SK-N-SH treated with all-trans-retinoic acid at 6 μM for 48 hours (cell line): ENCODE measurements at regions not wholly inside any gene's neighbourhood (a gene's known extent, or its start where the extent isn't known, plus 50 kb on each side); places are given as distances from the start of the nearest gene placed in this dataset.
A peak's percentile ranks its signal among the peaks of the same experiment; 100 is the strongest.

Source experiments
- ATAC-seq: fragments of 200-7000 bp; cut with Tn5 transposase; 3 replicates; pipeline ENCODE4 v1.9.1; 2020; ENCODE audit warnings: mild to moderate bottlenecking, moderate library complexity
- BACH2 ChIP-seq: fragments of 250-450 bp; sonication (Bioruptor Pico); IDR thresholded peaks from 2 replicates; pipeline ENCODE4 v1.9.0; 2021; ENCODE audit warnings: mild to moderate bottlenecking, borderline replicate concordance
- CSDC2 ChIP-seq: fragments of 250-450 bp; sonication (Bioruptor Pico); IDR thresholded peaks from 2 replicates; pipeline ENCODE4 v1.5.0; 2020; ENCODE audit warnings: mild to moderate bottlenecking, moderate library complexity
- ESRRG ChIP-seq: fragments of 250-450 bp; sonication (Bioruptor Pico); IDR thresholded peaks from 2 replicates; pipeline ENCODE4 v1.6.1; 2021; ENCODE audit warnings: mild to moderate bottlenecking
- GLIS3 ChIP-seq: fragments of 250-450 bp; sonication (Bioruptor Pico); IDR thresholded peaks from 2 replicates; pipeline ENCODE4 v1.5.0; 2020; ENCODE audit warnings: mild to moderate bottlenecking, moderate library complexity
- ISL1 ChIP-seq: fragments of 250-450 bp; sonication (Bioruptor Pico); IDR thresholded peaks from 2 replicates; pipeline ENCODE4 v2.1.2; 2022; ENCODE audit warnings: mild to moderate bottlenecking, moderate library complexity
- PPARA ChIP-seq: fragments of 250-450 bp; sonication (Bioruptor Pico); IDR thresholded peaks from 2 replicates; pipeline ENCODE4 v1.5.0; 2020; ENCODE audit warnings: mild to moderate bottlenecking, borderline replicate concordance
- RARB ChIP-seq: fragments of 250-450 bp; sonication (Bioruptor Pico); IDR thresholded peaks from 2 replicates; pipeline ENCODE4 v1.8.0; 2021; ENCODE audit warnings: mild to moderate bottlenecking, moderate library complexity
- SNAI2 ChIP-seq: fragments of 250-450 bp; sonication (Bioruptor Pico); IDR thresholded peaks from 2 replicates; pipeline ENCODE4 v1.5.0; 2020; ENCODE audit warnings: mild to moderate bottlenecking, moderate library complexity
- TCF4 ChIP-seq: fragments of 250-450 bp; sonication (Bioruptor Pico); IDR thresholded peaks from 2 replicates; pipeline ENCODE4 v1.8.0; 2021; ENCODE audit warnings: mild to moderate bottlenecking, moderate library complexity, borderline replicate concordance
- TOX ChIP-seq: fragments of 250-450 bp; sonication (Bioruptor Pico); IDR thresholded peaks from 2 replicates; pipeline ENCODE4 v1.8.0; 2021; ENCODE audit warnings: mild to moderate bottlenecking, moderate library complexity, borderline replicate concordance
- ZC3H10 ChIP-seq: fragments of 250-450 bp; sonication (Bioruptor Pico); IDR thresholded peaks from 2 replicates; pipeline ENCODE4 v1.5.1; 2021; ENCODE audit warnings: mild to moderate bottlenecking, moderate library complexity
- ZFP3 ChIP-seq: fragments of 250-450 bp; sonication (Bioruptor Pico); IDR thresholded peaks from 2 replicates; pipeline ENCODE4 v1.5.0; 2020; ENCODE audit warnings: mild to moderate bottlenecking, moderate library complexity
- ZNF565 ChIP-seq: fragments of 450-650 bp; formaldehyde crosslinking; conservative IDR thresholded peaks from 2 replicates; pipeline ENCODE4 v1.5.0; 2020; ENCODE audit warnings: low read depth, mild to moderate bottlenecking, moderate library complexity
- ZNF70 ChIP-seq: fragments of 450-650 bp; formaldehyde crosslinking; IDR thresholded peaks from 2 replicates; pipeline ENCODE4 v1.5.0; 2020; ENCODE audit warnings: mild to moderate bottlenecking, moderate library complexity
- TF ChIP-seq, protein P1 (sequence below): fragments of 250-450 bp; sonication (Bioruptor Pico); IDR thresholded peaks from 2 replicates; pipeline ENCODE4 v1.8.0; 2020; ENCODE audit warnings: mild to moderate bottlenecking, moderate library complexity, borderline replicate concordance
- TF ChIP-seq, protein P2 (sequence below): fragments of 250-450 bp; sonication (Bioruptor Pico); IDR thresholded peaks from 2 replicates; pipeline ENCODE4 v1.5.1; 2020; ENCODE audit warnings: low read depth, mild to moderate bottlenecking, moderate library complexity
- TF ChIP-seq, protein P3 (sequence below): fragments of 250-450 bp; sonication (Bioruptor Pico); IDR thresholded peaks from 2 replicates; pipeline ENCODE4 v1.5.0; 2020; ENCODE audit warnings: mild to moderate bottlenecking, moderate library complexity
- TF ChIP-seq, protein P4 (sequence below): fragments of 250-450 bp; sonication (Bioruptor Pico); IDR thresholded peaks from 2 replicates; pipeline ENCODE4 v1.5.1; 2021; ENCODE audit warnings: mild to moderate bottlenecking, moderate library complexity
- TF ChIP-seq, protein P5 (sequence below): fragments of 250-450 bp; sonication (Bioruptor Pico); IDR thresholded peaks from 2 replicates; pipeline ENCODE4 v1.8.0; 2021; ENCODE audit warnings: low read depth, mild to moderate bottlenecking, moderate library complexity, borderline replicate concordance

DNA sequence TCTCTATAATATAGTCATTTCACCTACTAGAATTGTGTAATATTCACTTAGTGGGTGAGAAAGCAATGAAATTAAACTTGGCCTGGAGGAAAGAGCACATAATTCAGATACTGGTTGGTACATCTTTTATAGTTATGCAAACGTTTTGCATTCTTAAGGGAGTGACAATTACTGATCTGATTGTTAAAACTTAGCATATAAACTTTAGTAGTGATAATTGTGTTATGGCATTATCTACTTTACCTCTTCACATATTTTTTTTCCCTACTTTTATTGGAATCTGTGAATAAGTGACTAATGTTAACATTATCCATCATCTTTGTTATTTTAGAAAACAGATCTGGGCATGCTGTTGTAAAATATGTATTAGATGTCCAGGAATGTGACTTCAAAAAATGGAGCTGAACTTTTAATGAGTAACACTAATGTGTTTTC lies 217.4 kb upstream of the GIMD1 start:
- ATAC-seq, result no peak
- no peak for TF ChIP-seq BACH2 (CRISPR knock-in tag)
- no peak for TF ChIP-seq TCF4 (CRISPR knock-in tag)
- no peak for TF ChIP-seq TOX (CRISPR knock-in tag)
- TF ChIP-seq ISL1 (CRISPR knock-in tag), result peak; percentile 91
- TF ChIP-seq ESRRG (CRISPR knock-in tag), result no peak
- no peak for TF ChIP-seq GLIS3 (CRISPR knock-in tag)
- no peak for TF ChIP-seq ZNF70 (CRISPR knock-in tag)
- TF ChIP-seq, all 23 proteins: peak for 1

DNA sequence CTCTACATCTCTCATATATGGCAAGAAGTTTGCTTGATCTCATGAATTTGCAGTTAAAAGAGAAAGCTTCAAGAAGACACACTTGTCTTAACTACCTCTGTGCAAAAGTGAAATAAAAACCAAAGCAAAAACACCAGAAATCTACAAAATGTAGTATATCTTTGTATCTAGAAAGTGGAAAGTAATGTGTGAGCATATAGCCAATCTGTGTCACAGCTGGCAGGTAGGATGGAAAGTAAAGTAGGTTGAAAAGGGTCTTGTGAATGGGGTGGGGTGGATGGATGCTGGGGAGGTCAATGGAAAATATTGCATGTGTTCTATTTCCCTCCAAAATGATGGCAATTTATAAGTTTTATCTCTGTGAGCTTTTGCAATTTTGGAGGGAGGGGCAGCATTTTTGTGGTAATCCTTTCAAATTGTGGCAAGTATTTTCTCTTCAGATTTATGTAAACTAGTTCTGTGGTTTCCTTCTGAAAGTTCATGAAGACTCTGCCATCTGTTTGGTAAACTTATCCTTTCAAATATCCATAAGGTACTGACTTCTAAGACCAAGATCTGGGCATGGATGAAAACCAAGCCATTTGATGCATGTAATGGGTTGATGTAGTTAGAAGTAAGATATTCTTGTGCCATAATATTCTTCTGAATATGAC lies 215.9 kb upstream of the GIMD1 start:
- ATAC-seq, result no peak

DNA sequence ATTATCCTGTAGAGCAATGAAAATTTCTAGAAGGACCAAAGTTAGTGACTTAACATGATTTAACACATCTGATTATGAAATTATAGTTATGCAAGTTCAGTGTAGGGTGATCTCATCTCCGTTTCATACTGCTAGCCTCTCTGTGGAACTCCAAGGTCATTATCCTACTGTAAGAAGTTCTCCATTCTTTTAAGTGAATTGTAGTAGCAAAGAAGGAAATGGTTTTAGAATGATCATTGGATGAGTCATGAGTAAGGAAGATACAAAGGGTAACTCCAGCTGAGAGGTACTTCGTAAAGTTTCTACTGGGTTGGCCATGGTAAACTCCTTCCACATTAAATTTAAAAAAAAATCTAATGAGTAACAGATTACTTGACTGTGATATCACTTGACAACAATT lies 215.0 kb upstream of the GIMD1 start:
- TF ChIP-seq ZFP3 (peak; percentile 35), GLIS3 (CRISPR knock-in tag) (no peak), TOX (CRISPR knock-in tag) (0 out of 2 replicates have a peak, but pooled peaks have one; percentile 16), ISL1 (CRISPR knock-in tag) (peak; percentile 86), RARB (no peak), ZC3H10 (no peak)
- TF ChIP-seq, protein P1, sequence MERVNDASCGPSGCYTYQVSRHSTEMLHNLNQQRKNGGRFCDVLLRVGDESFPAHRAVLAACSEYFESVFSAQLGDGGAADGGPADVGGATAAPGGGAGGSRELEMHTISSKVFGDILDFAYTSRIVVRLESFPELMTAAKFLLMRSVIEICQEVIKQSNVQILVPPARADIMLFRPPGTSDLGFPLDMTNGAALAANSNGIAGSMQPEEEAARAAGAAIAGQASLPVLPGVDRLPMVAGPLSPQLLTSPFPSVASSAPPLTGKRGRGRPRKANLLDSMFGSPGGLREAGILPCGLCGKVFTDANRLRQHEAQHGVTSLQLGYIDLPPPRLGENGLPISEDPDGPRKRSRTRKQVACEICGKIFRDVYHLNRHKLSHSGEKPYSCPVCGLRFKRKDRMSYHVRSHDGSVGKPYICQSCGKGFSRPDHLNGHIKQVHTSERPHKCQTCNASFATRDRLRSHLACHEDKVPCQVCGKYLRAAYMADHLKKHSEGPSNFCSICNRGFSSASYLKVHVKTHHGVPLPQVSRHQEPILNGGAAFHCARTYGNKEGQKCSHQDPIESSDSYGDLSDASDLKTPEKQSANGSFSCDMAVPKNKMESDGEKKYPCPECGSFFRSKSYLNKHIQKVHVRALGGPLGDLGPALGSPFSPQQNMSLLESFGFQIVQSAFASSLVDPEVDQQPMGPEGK, result peak; percentile 67; the same call in 1 of the 2 replicates
- TF ChIP-seq, protein P2, sequence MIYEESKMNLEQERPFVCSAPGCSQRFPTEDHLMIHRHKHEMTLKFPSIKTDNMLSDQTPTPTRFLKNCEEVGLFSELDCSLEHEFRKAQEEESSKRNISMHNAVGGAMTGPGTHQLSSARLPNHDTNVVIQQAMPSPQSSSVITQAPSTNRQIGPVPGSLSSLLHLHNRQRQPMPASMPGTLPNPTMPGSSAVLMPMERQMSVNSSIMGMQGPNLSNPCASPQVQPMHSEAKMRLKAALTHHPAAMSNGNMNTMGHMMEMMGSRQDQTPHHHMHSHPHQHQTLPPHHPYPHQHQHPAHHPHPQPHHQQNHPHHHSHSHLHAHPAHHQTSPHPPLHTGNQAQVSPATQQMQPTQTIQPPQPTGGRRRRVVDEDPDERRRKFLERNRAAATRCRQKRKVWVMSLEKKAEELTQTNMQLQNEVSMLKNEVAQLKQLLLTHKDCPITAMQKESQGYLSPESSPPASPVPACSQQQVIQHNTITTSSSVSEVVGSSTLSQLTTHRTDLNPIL, result peak; percentile 80
- TF ChIP-seq, all 23 proteins: peak for 5

More for the DNA sequence above, 215.9 kb upstream of the GIMD1 start:
- TF ChIP-seq ZNF565 (CRISPR knock-in tag) (no peak), CSDC2 (CRISPR knock-in tag) (no peak)
- TF ChIP-seq, protein P1, result peak; percentile 91; the same call in 1 of the 2 replicates

DNA sequence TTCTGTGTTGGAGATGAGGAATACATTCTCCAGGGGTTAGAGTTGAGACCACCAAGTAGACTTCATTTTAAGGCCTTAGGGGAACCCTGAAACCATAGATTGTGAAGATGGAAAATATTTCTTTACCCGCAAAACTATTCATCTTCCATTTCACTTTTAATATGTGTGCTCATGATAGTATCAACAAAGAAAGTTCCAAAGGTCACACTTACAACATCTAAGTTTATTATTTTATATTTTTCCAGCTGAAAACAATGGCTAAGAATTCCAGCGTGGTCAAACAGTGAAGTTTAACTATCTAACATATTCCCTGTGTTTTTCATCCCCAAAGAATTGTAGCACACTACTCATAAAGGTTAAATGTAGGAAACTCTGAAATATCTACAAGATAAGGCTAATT lies 214.5 kb upstream of the GIMD1 start:
- ATAC-seq, result no peak; the same call in 2 of the 3 replicates
- TF ChIP-seq BACH2 (CRISPR knock-in tag) (no peak), SNAI2 (CRISPR knock-in tag) (no peak), PPARA (CRISPR knock-in tag) (no peak), CSDC2 (CRISPR knock-in tag) (no peak), ZC3H10 (no peak), TOX (CRISPR knock-in tag) (no peak)
- TF ChIP-seq, protein P3, sequence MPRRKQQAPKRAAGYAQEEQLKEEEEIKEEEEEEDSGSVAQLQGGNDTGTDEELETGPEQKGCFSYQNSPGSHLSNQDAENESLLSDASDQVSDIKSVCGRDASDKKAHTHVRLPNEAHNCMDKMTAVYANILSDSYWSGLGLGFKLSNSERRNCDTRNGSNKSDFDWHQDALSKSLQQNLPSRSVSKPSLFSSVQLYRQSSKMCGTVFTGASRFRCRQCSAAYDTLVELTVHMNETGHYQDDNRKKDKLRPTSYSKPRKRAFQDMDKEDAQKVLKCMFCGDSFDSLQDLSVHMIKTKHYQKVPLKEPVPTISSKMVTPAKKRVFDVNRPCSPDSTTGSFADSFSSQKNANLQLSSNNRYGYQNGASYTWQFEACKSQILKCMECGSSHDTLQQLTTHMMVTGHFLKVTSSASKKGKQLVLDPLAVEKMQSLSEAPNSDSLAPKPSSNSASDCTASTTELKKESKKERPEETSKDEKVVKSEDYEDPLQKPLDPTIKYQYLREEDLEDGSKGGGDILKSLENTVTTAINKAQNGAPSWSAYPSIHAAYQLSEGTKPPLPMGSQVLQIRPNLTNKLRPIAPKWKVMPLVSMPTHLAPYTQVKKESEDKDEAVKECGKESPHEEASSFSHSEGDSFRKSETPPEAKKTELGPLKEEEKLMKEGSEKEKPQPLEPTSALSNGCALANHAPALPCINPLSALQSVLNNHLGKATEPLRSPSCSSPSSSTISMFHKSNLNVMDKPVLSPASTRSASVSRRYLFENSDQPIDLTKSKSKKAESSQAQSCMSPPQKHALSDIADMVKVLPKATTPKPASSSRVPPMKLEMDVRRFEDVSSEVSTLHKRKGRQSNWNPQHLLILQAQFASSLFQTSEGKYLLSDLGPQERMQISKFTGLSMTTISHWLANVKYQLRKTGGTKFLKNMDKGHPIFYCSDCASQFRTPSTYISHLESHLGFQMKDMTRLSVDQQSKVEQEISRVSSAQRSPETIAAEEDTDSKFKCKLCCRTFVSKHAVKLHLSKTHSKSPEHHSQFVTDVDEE (CRISPR knock-in tag), result no peak
- TF ChIP-seq, protein P1, result no peak
- TF ChIP-seq, protein P4, sequence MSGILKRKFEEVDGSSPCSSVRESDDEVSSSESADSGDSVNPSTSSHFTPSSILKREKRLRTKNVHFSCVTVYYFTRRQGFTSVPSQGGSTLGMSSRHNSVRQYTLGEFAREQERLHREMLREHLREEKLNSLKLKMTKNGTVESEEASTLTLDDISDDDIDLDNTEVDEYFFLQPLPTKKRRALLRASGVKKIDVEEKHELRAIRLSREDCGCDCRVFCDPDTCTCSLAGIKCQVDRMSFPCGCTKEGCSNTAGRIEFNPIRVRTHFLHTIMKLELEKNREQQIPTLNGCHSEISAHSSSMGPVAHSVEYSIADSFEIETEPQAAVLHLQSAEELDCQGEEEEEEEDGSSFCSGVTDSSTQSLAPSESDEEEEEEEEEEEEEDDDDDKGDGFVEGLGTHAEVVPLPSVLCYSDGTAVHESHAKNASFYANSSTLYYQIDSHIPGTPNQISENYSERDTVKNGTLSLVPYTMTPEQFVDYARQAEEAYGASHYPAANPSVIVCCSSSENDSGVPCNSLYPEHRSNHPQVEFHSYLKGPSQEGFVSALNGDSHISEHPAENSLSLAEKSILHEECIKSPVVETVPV, result no peak
- TF ChIP-seq, protein P5, sequence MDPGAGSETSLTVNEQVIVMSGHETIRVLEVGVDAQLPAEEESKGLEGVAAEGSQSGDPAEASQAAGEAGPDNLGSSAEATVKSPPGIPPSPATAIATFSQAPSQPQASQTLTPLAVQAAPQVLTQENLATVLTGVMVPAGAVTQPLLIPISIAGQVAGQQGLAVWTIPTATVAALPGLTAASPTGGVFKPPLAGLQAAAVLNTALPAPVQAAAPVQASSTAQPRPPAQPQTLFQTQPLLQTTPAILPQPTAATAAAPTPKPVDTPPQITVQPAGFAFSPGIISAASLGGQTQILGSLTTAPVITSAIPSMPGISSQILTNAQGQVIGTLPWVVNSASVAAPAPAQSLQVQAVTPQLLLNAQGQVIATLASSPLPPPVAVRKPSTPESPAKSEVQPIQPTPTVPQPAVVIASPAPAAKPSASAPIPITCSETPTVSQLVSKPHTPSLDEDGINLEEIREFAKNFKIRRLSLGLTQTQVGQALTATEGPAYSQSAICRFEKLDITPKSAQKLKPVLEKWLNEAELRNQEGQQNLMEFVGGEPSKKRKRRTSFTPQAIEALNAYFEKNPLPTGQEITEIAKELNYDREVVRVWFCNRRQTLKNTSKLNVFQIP, result no peak

More for the DNA sequence above, 215.0 kb upstream of the GIMD1 start:
- peak; percentile 88 for ATAC-seq
